Hepatocyte (in vitro differentiated cells): ENCODE measurements at regions not wholly inside any gene's neighbourhood (a gene's known extent, or its start where the extent isn't known, plus 50 kb on each side); places are given as distances from the start of the nearest gene placed in this dataset.
"Not testable (repeated sequence)": the region's sequence is repeated elsewhere in the genome, so short reads cannot be mapped to it uniquely, and the experiment has no call there.

Experiments used
- CTCF ChIP-seq: fragments of 200-600 bp; sonication (generic); IDR thresholded peaks from 2 replicates; pipeline ENCODE4 v1.5.1; 2016; ENCODE audit warnings: antibody characterized with exemption, mild to moderate bottlenecking; ENCODE audit not compliant: poor library complexity
- EZH2 ChIP-seq: fragments of 200-600 bp; sonication (generic); IDR thresholded peaks from 2 replicates; pipeline ENCODE4 v1.6.1; 2016; ENCODE audit warnings: antibody characterized with exemption, mild to moderate bottlenecking, borderline replicate concordance
- EZH2phosphoT487 ChIP-seq: fragments of 200-600 bp; sonication (generic); IDR thresholded peaks from one replicate; pipeline ENCODE4 v1.6.1; 2018; ENCODE audit warnings: antibody characterized with exemption, mild to moderate bottlenecking, low read depth, moderate library complexity; ENCODE audit not compliant: unreplicated experiment, severe bottlenecking

- TF ChIP-seq CTCF, EZH2, EZH2phosphoT487: not testable (repeated sequence)
Observed at GRCh38 chr11:29142573-29142972, 874.3 kb downstream of the KCNA4 start.
